AG20443 (cell line): ENCODE measurements at regions not wholly inside any gene's neighbourhood (a gene's known extent, or its start where the extent isn't known, plus 50 kb on each side); places are given as distances from the start of the nearest gene placed in this dataset.

Experiments used
- DNase-seq: peaks from one replicate; pipeline ENCODE4 v3.0.0; 2012; ENCODE audit warnings: low spot score, mixed read lengths

- no peak for DNase-seq
These were observed 253.1 kb upstream of the NXPH2 start for GRCh38 chr2:139033300-139033699.

DNA sequence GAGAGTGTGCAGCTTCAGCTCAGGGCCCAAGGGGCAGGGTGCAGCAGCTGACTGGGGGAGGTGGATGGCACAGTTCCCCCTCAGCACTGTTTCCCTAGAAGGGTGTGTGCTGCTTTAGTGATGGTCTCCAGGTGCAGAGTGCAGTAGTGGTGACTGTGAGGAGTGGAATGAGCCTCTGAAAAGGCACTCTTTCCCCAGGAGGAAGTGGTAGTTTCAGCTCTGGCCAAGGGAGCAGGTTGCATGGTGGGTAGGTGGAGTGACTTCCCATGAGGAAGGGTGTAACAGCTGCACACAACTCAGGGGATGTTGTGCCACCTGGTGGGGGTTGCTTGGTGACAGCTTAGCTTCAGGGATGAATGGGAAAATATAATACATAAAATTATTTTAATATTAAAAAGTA lies 251.5 kb upstream of the NXPH2 start:
- no peak for DNase-seq

GRCh38 chr2:139020287-139020686 lies 240.1 kb upstream of the NXPH2 start:
- no peak for DNase-seq

GRCh38 chr2:139018252-139018651 lies 238.1 kb upstream of the NXPH2 start:
- no peak for DNase-seq

GRCh38 chr2:139007130-139007529 lies 226.9 kb upstream of the NXPH2 start:
- DNase-seq, result no peak

GRCh38 chr2:139000131-139000785 lies 220.1 kb upstream of the NXPH2 start:
- no peak for DNase-seq

DNA sequence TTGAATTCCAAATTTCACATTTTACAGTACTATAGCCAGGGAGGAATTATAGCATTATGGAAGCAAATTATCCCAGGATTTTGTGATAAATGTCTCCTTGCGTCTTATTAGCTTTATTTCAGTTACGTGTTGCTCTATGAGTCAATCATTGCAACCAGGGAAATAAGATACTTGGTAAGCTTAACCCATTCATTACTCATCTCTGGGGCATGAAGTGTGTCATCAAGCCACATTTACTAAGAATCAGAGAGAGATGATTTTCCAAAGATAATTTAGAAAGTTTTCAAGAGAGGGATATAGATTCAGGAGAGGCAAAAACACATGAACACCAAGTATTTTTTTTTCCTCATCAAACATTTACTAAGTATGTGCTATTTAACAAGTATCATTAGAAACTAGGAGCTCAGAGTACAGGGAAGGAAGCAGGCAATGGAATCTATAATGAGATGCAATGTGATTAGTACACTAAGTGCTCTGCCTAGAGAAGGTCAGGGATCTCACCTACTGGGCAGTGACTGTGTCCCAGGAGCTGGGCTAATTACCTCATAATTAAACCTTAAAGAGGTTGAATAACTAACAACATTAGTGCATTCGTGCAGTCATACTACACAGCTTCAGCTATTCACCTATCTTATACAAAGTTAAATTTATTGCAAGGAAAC lies 217.8 kb upstream of the NXPH2 start:
- DNase-seq, result no peak

DNA sequence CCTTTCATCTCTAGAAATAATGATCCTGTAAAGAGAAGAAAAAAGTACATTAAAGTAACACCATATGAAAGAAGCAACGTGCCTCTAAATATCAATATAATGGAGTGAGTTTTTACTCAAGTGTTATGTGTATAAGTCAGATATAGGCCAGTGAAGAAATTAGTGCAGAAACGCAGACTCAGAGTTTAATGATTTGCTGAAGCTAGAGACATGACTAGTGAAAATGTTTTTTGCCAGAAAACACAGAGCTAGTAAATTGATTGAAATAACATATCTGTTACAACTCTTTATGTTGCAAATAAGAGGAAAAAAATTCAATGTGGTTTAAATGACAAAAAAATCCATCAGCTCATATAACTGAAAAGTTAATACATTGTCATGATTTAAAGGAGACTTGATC lies 217.2 kb upstream of the NXPH2 start:
- no peak for DNase-seq

DNA sequence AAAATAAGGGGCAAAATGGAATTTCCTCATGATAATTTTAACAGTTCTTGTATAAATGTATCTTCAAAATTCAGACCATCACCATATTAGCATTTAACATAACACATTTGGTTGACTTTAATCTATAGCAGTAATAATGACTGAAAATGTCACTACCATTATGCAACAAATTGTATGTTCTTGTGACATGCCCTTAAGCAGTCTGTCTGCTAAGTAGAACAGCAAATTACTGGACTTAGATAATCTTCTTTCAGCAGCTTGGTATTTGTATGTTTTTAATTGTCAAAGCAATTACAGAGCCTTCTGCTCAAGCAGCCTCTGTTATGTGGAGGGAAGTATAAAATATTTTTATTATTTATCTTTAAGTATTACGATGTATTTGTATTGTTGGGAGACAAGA lies 214.3 kb upstream of the NXPH2 start:
- no peak for DNase-seq

DNA sequence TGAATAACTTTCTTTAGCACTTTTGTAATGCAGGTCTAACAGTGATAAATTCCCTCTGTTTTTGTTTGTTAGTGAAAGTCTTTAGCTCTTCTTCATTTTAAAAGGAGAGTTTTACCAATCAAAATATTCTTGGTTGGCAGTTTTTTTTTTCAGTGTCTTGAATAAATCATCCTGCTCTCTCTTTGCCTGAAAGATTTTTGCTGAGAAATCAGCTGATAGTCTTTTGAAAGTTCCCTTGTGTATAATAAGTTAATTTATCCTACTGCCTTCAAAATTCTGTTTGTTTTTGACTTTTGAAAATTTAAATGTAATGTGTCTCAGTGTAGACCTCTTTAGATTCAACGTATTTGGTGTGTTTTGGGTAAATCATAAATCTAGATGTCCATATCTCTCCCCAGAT lies 205.7 kb upstream of the NXPH2 start:
- DNase-seq, result no peak

GRCh38 chr2:138979131-138979785 lies 199.1 kb upstream of the NXPH2 start:
- DNase-seq, result no peak

DNA sequence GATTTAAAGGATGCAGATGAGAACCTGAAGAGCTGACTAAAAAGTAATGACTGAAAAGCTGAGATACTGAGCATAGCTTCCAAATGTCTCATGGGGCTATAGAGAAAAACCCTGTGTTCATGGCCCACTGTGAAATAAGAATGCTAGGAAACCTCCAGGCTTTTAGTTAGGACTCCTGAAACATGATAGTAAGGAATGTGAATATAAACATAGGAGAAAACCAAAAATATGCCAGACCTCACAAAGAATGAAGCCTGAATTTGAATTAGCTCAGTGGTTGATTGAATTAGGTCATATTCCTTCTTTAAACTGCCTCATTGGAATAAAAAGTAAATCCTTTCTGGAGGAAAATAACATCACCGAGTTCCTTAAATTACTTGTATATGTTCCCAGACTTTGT lies 194.5 kb upstream of the NXPH2 start:
- DNase-seq, result no peak

GRCh38 chr2:138964418-138964817 lies 184.2 kb upstream of the NXPH2 start:
- DNase-seq, result no peak

- no peak for DNase-seq
These were observed 182.5 kb upstream of the NXPH2 start for GRCh38 chr2:138962686-138963085.

DNA sequence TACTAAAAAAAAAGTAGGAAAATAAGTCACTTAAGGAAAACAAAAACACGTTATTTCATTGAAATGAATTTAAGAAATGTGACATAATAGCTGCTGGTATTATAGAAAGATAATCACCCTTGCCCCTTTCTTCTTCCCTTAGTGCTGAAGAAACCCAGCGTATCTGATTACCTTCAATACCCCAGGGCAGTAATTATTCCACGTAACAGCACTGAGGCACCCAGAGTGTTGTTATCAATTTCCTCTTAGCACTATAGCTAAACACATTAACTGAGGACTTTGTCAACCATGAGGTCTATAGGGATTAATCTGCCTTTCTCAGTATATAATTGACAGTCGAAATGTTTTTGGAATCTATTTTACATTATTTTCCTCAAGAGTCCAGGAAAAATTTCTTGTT lies 180.0 kb upstream of the NXPH2 start:
- no peak for DNase-seq

DNA sequence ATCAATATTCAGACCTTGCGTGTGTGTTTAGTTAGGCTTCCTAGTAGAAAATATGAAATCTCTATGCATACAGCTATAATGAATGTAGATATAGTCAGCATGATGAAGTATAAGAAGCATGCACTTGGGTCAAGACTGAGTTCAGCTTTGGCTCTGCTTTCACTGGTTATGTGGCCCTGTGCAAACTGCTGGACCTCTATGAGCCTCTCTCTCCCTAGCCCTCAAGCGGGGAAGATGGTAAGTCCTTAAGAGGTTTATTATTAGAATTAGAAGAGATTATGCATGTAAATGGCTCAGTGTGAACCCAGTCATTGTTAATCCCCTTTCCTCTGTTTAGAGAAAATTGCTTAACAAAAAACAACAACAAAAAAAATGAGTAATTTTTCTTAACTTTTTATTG lies 178.8 kb upstream of the NXPH2 start:
- DNase-seq, result no peak

DNA sequence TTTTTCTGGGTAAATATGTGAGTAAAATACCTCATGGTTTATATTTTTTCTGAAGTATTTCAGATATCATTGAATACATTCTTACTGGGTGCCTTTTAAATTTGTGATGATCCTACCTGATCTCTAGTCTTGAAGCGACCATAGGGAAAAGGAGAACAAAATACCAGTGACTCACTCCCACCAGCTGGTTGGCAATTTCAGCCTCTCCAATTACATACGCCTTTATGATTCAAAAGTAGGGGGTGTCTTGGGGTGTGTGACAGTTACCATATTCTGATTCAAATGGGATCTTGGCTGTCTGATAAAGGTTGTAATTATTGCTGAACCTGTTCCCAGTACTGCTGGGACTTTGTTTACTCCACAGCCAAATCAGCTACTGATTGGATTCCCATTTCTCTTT lies 175.9 kb upstream of the NXPH2 start:
- no peak for DNase-seq

DNA sequence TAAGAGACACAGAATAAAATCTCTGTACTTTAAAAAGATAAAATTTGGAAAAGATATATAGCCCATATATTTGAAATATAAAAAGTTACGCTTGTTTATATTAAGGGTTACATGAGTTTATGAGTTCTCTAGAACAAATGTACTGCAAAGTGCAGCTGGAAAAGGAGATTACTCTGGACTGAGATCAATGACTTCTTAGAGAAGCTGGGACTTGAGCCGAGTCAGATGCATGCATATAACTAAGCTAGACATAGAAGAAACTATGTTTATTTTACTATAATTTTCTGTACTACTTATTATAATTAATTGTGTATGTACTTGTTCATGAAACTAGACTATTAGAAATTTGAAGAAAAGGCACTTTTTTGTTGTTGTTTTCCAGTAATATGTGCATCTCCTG lies 170.3 kb upstream of the NXPH2 start:
- DNase-seq, result no peak

GRCh38 chr2:138949517-138949916 lies 169.3 kb upstream of the NXPH2 start:
- no peak for DNase-seq

DNA sequence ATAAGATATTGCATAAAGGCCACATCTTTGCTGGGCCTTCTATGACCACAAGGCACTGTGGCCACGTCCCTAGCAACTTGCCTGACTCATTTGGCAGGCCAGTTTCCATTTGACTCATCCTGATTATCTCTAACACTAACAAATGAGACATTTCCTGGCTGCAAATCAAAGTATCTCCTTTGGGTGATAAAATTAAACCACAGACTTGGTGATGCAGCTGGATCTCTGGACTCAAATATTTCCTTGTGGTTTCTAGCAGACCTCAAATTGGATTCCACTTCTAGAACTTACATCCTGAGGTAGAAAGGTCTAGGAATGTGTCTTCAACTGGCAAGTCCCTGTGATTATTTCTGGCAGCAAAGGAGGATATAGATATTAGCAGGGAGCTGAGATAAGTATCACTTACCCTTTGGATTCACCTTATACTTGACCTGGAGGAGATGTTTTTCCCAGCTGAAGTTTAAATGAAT lies 167.9 kb upstream of the NXPH2 start:
- peak; percentile 68 for DNase-seq

- no peak for DNase-seq
These were observed 163.3 kb upstream of the NXPH2 start for GRCh38 chr2:138943470-138943869.

GRCh38 chr2:138942466-138942865 lies 162.3 kb upstream of the NXPH2 start:
- DNase-seq, result no peak
